ENCODE measurements at regions not wholly inside any gene's neighbourhood (a gene's known extent, or its start where the extent isn't known, plus 50 kb on each side); places are given as distances from the start of the nearest gene placed in this dataset.

DNA sequence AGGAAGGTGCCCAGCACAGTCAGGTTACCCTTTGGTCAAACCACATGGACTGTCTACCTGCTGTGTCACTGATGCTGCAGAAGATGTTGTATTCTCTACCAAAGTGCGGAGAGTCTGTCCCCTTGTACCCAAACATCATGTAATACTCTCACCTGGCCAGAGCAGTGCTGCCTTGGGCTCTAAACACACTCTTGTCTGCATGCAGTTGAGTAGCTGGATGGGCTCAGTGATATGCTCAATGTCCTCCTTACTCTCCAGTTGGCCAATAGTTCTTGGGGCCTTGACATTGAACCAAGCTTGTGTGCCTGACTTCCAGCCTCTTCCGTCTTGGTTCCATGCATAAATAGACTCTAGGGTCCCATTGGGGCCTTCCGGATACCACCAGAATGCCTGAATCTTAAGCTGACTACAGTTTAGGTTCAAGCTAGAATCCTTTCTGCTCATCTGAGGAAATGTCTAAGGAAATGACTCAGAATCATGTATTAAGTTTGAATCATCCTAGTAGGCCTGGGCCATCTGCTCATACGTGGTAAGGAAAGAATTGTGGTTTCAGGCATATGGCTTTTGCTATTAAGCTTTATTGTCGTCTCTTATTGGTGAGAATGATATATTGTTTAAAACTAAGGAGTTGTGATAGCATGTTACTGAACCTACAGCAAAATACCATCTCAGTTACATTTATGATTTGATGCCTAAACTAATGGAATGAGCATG, 118.0 kb downstream of the OTUD1 start:
- DNase-seq (no peak), ATAC-seq (no peak)
- H3K4me3 ChIP-seq, result no peak overlapping the region
- H3K36me3 ChIP-seq (replicated peaks in 1 of 2; ENCODE audit: insufficient read depth in 1 of 2, low read depth in 2 of 2), result no peaks in the 10 kb centered on the region
- H3K27ac ChIP-seq, result peak overlapping the region in 1 of 4 donors; percentile 72
- peaks cover 16% of the 10 kb centered on the region for H3K4me1 ChIP-seq
- 82 to 90% methylated on average over 5 of the region's 5 CpGs for WGBS, 2 donors
- intact Hi-C loops (cut with DNase I), result no loop called here
- H3K9me3 ChIP-seq, result no peaks in the 10 kb centered on the region
- no peak for TF ChIP-seq POLR2A (IDR thresholded peaks at IDR 0.05)
- TF ChIP-seq, protein P1, sequence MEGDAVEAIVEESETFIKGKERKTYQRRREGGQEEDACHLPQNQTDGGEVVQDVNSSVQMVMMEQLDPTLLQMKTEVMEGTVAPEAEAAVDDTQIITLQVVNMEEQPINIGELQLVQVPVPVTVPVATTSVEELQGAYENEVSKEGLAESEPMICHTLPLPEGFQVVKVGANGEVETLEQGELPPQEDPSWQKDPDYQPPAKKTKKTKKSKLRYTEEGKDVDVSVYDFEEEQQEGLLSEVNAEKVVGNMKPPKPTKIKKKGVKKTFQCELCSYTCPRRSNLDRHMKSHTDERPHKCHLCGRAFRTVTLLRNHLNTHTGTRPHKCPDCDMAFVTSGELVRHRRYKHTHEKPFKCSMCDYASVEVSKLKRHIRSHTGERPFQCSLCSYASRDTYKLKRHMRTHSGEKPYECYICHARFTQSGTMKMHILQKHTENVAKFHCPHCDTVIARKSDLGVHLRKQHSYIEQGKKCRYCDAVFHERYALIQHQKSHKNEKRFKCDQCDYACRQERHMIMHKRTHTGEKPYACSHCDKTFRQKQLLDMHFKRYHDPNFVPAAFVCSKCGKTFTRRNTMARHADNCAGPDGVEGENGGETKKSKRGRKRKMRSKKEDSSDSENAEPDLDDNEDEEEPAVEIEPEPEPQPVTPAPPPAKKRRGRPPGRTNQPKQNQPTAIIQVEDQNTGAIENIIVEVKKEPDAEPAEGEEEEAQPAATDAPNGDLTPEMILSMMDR (IDR thresholded peaks at IDR 0.05), result no peak
- no peaks in the 10 kb centered on the region for H3K27me3 ChIP-seq

DNA sequence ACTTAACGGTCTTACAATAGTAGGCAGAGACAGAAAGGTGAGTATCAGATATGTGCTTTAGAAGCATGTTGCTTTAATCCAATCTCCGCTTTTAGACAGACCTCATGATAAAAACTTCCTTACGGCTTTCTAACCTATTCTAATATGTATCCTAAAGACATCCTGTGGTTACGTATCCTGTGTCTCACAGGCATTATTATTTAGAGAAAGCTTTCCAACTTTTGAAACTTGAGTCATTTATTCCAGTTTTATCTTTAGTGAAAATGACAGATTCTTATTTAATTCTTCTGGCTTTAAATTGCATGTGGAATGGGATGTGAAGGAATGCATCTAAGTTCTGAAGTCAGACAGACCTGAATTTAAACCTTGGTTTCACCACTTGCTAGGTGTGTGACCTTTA, 118.9 kb downstream of the OTUD1 start:
- H3K4me1 ChIP-seq, result peaks cover 16% of the 10 kb centered on the region
- intact Hi-C loops (cut with DNase I), result no loop called here
- WGBS, 2 donors, result 67 to 76% methylated on average over 4 of the region's 4 CpGs
- TF ChIP-seq POLR2A (IDR thresholded peaks at IDR 0.05), result no peak
- TF ChIP-seq, protein P1 (IDR thresholded peaks at IDR 0.05), result no peak
- peak overlapping the region in 3 of 4 donors; percentile 29 to 72 (median 56) for H3K27ac ChIP-seq
- H3K36me3 ChIP-seq (replicated peaks in 1 of 2; ENCODE audit: insufficient read depth in 1 of 2, low read depth in 2 of 2), result no peaks in the 10 kb centered on the region
- ATAC-seq (no peak), DNase-seq (no peak)
- no peaks in the 10 kb centered on the region for H3K27me3 ChIP-seq
- no peaks in the 10 kb centered on the region for H3K9me3 ChIP-seq
- no peak overlapping the region for H3K4me3 ChIP-seq

DNA sequence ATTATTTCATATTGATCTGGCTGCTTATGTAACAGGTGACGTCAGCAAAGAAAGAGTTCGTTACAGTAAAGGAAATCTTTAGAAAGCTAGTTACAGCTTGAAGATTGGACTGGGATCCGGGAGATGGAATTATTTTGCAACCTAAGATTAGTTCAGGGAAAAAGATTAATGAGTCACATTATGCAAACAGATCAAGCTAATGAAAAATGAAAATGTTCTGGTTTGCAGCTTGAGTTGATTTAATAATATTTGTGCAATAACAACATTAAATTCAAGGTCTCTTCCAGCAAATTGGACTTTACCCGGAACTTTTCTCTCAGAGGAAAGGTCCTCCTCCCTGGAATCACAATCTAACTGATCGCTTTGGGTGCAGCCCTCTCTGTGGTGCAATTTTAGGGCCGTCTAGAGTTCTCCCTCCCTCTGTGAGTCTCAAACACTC, 119.5 kb downstream of the OTUD1 start:
- H3K27me3 ChIP-seq, result no peaks in the 10 kb centered on the region
- no peak overlapping the region for H3K4me3 ChIP-seq
- intact Hi-C loops (cut with DNase I), result no loop called here
- peak overlapping the region; percentile 29 to 72 (median 44) for H3K27ac ChIP-seq
- TF ChIP-seq POLR2A (IDR thresholded peaks at IDR 0.05), result no peak
- TF ChIP-seq, protein P1 (IDR thresholded peaks at IDR 0.05), result no peak
- peaks cover 16% of the 10 kb centered on the region for H3K4me1 ChIP-seq
- DNase-seq, result peak in 3 of 4 donors; percentile 15 to 62 (median 16)
- H3K9me3 ChIP-seq, result no peaks in the 10 kb centered on the region
- peak; percentile 92 for ATAC-seq
- no peaks in the 10 kb centered on the region for H3K36me3 ChIP-seq (replicated peaks in 1 of 2; ENCODE audit: insufficient read depth in 1 of 2, low read depth in 2 of 2)
- 10 to 14% methylated on average over 6 of the region's 6 CpGs for WGBS, 2 donors

DNA sequence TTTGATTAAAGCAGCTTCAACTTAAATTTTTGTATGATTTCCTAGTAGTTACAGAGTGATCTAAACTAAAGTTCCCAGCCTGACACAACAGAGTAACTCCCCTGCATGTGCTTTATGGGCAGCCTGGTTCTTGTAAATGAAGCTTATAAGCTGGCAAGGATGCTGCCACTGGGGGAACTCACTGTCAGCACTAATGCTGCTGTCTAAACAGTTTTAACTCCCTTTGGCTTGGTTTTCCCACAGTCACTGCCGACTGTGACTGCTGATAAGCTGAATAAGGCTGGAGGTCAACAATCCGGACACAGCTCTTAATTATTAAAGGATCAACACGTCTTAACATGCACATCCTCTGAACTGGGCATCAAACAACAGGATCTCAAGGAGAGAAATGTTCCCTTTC, 130.1 kb downstream of the OTUD1 start:
- intact Hi-C loops (cut with DNase I), result no loop called here
- Histone ChIP-seq H3K4me1 (no peaks in the 10 kb centered on the region), H3K36me3 (replicated peaks in 1 of 2; ENCODE audit: insufficient read depth in 1 of 2, low read depth in 2 of 2) (no peaks in the 10 kb centered on the region), H3K9me3 (peaks cover 0 to 5% (median 0%) of the 10 kb centered on the region in 3 donors), H3K4me3 (no peak overlapping the region), H3K27ac (no peak overlapping the region), H3K27me3 (no peaks in the 10 kb centered on the region)
- no peak for TF ChIP-seq POLR2A (IDR thresholded peaks at IDR 0.05)
- 20 to 28% methylated on average over 3 of the region's 3 CpGs for WGBS, 2 donors
- ATAC-seq, result no peak
- DNase-seq, result no peak

DNA sequence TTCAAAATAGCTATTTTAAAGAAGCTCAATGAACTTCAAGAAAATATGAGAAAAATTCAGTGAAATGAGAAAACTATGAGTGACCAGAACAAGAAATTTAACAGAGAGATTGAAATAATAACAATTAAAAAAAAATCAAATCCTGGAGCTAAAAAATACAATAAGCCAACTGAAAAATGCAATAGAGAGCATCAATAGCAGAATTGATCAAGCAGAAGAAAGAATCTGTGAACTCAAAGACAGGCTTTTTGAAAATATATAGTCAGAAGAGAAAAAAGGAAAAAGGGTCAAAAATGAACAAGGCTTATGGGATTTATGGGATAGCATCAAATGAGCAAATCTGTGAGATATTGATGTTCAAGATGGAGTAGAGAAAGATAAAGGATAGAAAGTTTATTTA, 133.0 kb downstream of the OTUD1 start:
- H3K4me1 ChIP-seq, result no peaks in the 10 kb centered on the region
- H3K27me3 ChIP-seq, result no peaks in the 10 kb centered on the region
- H3K36me3 ChIP-seq (replicated peaks in 1 of 2; ENCODE audit: insufficient read depth in 1 of 2, low read depth in 2 of 2), result no peaks in the 10 kb centered on the region
- no peaks in the 10 kb centered on the region for H3K9me3 ChIP-seq
- intact Hi-C loops (cut with DNase I), result no loop called here
- H3K27ac ChIP-seq, result no peak overlapping the region
- no peak for DNase-seq
- no peak for ATAC-seq
- H3K4me3 ChIP-seq, result no peak overlapping the region
- no peak for TF ChIP-seq POLR2A (IDR thresholded peaks at IDR 0.05)
- TF ChIP-seq, protein P1 (IDR thresholded peaks at IDR 0.05), result no peak

Data from body of pancreas (tissue), 4 donors.